ENCODE measurements at regions not wholly inside any gene's neighbourhood (a gene's known extent, or its start where the extent isn't known, plus 50 kb on each side); places are given as distances from the start of the nearest gene placed in this dataset.
"Not testable (repeated sequence)": the region's sequence is repeated elsewhere in the genome, so short reads cannot be mapped to it uniquely, and the experiment has no call there.

GRCh38 chr6:157750973-157751372 is 72.1 kb upstream of the SNX9 start:
- H3K4me3 Mint-ChIP-seq; H3K27ac Mint-ChIP-seq; ATAC-seq (ENCODE audit: low read depth in 2 of 2); DNase-seq: not testable (repeated sequence)
- Mint-ChIP-seq H3K4me1 (peaks cover 4 to 21% (median 15%) of the 10 kb centered on the region in 3 donors), H3K36me3 (peaks cover 0 to 10% of the 10 kb centered on the region in 2 donors), H3K27me3 (peaks cover 0 to 13% (median 0%) of the 10 kb centered on the region in 3 donors), H3K9me3 (peaks cover 2 to 10% (median 4%) of the 10 kb centered on the region in 7 donors)

GRCh38 chr6:157751547-157752200 is 71.4 kb upstream of the SNX9 start:
- Mint-ChIP-seq H3K27ac (no peak overlapping the region), H3K4me3 (no peak overlapping the region), H3K4me1 (peaks cover 7 to 25% (median 22%) of the 10 kb centered on the region in 3 donors), H3K9me3 (peaks cover 2 to 10% (median 4%) of the 10 kb centered on the region in 7 donors), H3K27me3 (peaks cover 0 to 13% (median 0%) of the 10 kb centered on the region in 3 donors), H3K36me3 (peaks cover 0 to 10% of the 10 kb centered on the region in 2 donors)
- peak in 1 of 2 donors; percentile 52 for ATAC-seq (ENCODE audit: low read depth in 2 of 2)
- DNase-seq: no peak

GRCh38 chr6:157752879-157753278 is 70.2 kb upstream of the SNX9 start:
- not testable (repeated sequence) for ATAC-seq (ENCODE audit: low read depth in 2 of 2); H3K4me3 Mint-ChIP-seq; DNase-seq
- H3K4me1 Mint-ChIP-seq: peaks cover 17 to 37% (median 34%) of the 10 kb centered on the region in 3 donors
- H3K27ac Mint-ChIP-seq: peak overlapping the region in 1 of 6 donors; percentile 81
- H3K9me3 Mint-ChIP-seq: peaks cover 2 to 10% (median 4%) of the 10 kb centered on the region in 7 donors
- peaks cover 0 to 10% of the 10 kb centered on the region in 2 donors for H3K36me3 Mint-ChIP-seq
- H3K27me3 Mint-ChIP-seq: peaks cover 0 to 13% (median 0%) of the 10 kb centered on the region in 3 donors

GRCh38 chr6:157753291-157753690 is 69.8 kb upstream of the SNX9 start:
- H3K9me3 Mint-ChIP-seq: peaks cover 2 to 10% (median 4%) of the 10 kb centered on the region in 7 donors
- no peak overlapping the region for H3K27ac Mint-ChIP-seq
- DNase-seq (no peak), ATAC-seq (ENCODE audit: low read depth in 2 of 2) (no peak)
- H3K4me1 Mint-ChIP-seq: peaks cover 20 to 41% (median 37%) of the 10 kb centered on the region in 3 donors
- H3K36me3 Mint-ChIP-seq: peaks cover 0 to 10% of the 10 kb centered on the region in 2 donors
- peaks cover 0 to 13% (median 0%) of the 10 kb centered on the region in 3 donors for H3K27me3 Mint-ChIP-seq
- no peak overlapping the region for H3K4me3 Mint-ChIP-seq

- not testable (repeated sequence) for DNase-seq; H3K27ac Mint-ChIP-seq; H3K4me3 Mint-ChIP-seq; ATAC-seq (ENCODE audit: low read depth in 2 of 2)
- Mint-ChIP-seq H3K27me3 (peaks cover 0 to 13% (median 0%) of the 10 kb centered on the region in 3 donors), H3K4me1 (peaks cover 25 to 45% (median 40%) of the 10 kb centered on the region in 3 donors), H3K36me3 (peaks cover 0 to 10% of the 10 kb centered on the region in 2 donors), H3K9me3 (peaks cover 2 to 10% (median 4%) of the 10 kb centered on the region in 7 donors)
Observed at GRCh38 chr6:157753801-157754200, 69.2 kb upstream of the SNX9 start.

- Mint-ChIP-seq H3K27ac (peak overlapping the region in 2 of 6 donors; percentile 62 to 81), H3K4me3 (no peak overlapping the region), H3K9me3 (peaks cover 2 to 10% (median 4%) of the 10 kb centered on the region in 7 donors), H3K4me1 (peaks cover 27 to 45% (median 44%) of the 10 kb centered on the region in 3 donors), H3K36me3 (peaks cover 0 to 10% of the 10 kb centered on the region in 2 donors), H3K27me3 (peaks cover 0 to 13% (median 0%) of the 10 kb centered on the region in 3 donors)
- ATAC-seq (ENCODE audit: low read depth in 2 of 2) (no peak), DNase-seq (no peak)
Observed at GRCh38 chr6:157754351-157754750, 68.7 kb upstream of the SNX9 start.

- no peak overlapping the region for H3K27ac Mint-ChIP-seq
- peaks cover 2 to 8% (median 4%) of the 10 kb centered on the region in 7 donors for H3K9me3 Mint-ChIP-seq
- peaks cover 0 to 13% (median 0%) of the 10 kb centered on the region in 3 donors for H3K27me3 Mint-ChIP-seq
- no peak for DNase-seq
- no peak for ATAC-seq (ENCODE audit: low read depth in 2 of 2)
- H3K4me3 Mint-ChIP-seq: no peak overlapping the region
- peaks cover 28 to 49% (median 48%) of the 10 kb centered on the region in 3 donors for H3K4me1 Mint-ChIP-seq
- H3K36me3 Mint-ChIP-seq: peaks cover 0 to 10% of the 10 kb centered on the region in 2 donors
Observed at GRCh38 chr6:157755032-157755745, 67.9 kb upstream of the SNX9 start.

- Mint-ChIP-seq H3K4me1 (peaks cover 33 to 56% (median 50%) of the 10 kb centered on the region in 3 donors), H3K4me3 (no peak overlapping the region), H3K36me3 (peaks cover 0 to 5% of the 10 kb centered on the region in 2 donors), H3K27me3 (peaks cover 0 to 13% (median 0%) of the 10 kb centered on the region in 3 donors), H3K9me3 (peaks cover 1 to 5% (median 2%) of the 10 kb centered on the region in 7 donors), H3K27ac (peak overlapping the region in 5 of 6 donors; percentile 22 to 63 (median 38))
- no peak for ATAC-seq (ENCODE audit: low read depth in 2 of 2)
- DNase-seq: no peak
Observed at GRCh38 chr6:157755746-157756411, 67.2 kb upstream of the SNX9 start.

- H3K36me3 Mint-ChIP-seq: no peaks in the 10 kb centered on the region
- ATAC-seq (ENCODE audit: low read depth in 2 of 2): peak; percentile 84 to 89
Observed at GRCh38 chr6:157756708-157757429, 66.2 kb upstream of the SNX9 start.

GRCh38 chr6:157757430-157758403 is 65.3 kb upstream of the SNX9 start:
- H3K4me1 Mint-ChIP-seq: peaks cover 47 to 67% (median 57%) of the 10 kb centered on the region in 3 donors
- H3K27ac Mint-ChIP-seq: peak overlapping the region in 5 of 6 donors; percentile 33 to 93 (median 91)
- no peaks in the 10 kb centered on the region for H3K9me3 Mint-ChIP-seq
- peak overlapping the region in 1 of 8 donors; percentile 56 for H3K4me3 Mint-ChIP-seq
- peaks cover 0 to 13% (median 0%) of the 10 kb centered on the region in 3 donors for H3K27me3 Mint-ChIP-seq
- no peaks in the 10 kb centered on the region for H3K36me3 Mint-ChIP-seq
- DNase-seq (no peak), ATAC-seq (ENCODE audit: low read depth in 2 of 2) (no peak)

More at GRCh38 chr6:157756708-157757429, 66.2 kb upstream of the SNX9 start:
- Mint-ChIP-seq H3K4me3 (peak overlapping the region in 7 of 8 donors; percentile 15 to 81 (median 47)), H3K27me3 (peaks cover 0 to 13% (median 0%) of the 10 kb centered on the region in 3 donors), H3K27ac (peak overlapping the region in 5 of 6 donors; percentile 11 to 91 (median 47)), H3K9me3 (no peaks in the 10 kb centered on the region), H3K4me1 (peaks cover 41 to 59% (median 50%) of the 10 kb centered on the region in 3 donors)
- peak; percentile 79 for DNase-seq

GRCh38 chr6:157758516-157759023 is 64.5 kb upstream of the SNX9 start:
- Mint-ChIP-seq H3K36me3 (no peaks in the 10 kb centered on the region), H3K27ac (peak overlapping the region in 4 of 6 donors; percentile 72 to 89 (median 82)), H3K9me3 (no peaks in the 10 kb centered on the region), H3K27me3 (peaks cover 0 to 11% (median 0%) of the 10 kb centered on the region in 3 donors), H3K4me1 (peaks cover 53 to 76% (median 66%) of the 10 kb centered on the region in 3 donors), H3K4me3 (peak overlapping the region in 4 of 8 donors; percentile 12 to 85 (median 45))
- DNase-seq: no peak
- ATAC-seq (ENCODE audit: low read depth in 2 of 2): no peak

All from naive B cell (primary cell).